CD4-positive, alpha-beta T cell treated with Interleukin-21 for 1 hour (primary cell): ENCODE measurements at regions not wholly inside any gene's neighbourhood (a gene's known extent, or its start where the extent isn't known, plus 50 kb on each side); places are given as distances from the start of the nearest gene placed in this dataset.
"Not testable (repeated sequence)": the region's sequence is repeated elsewhere in the genome, so short reads cannot be mapped to it uniquely, and the experiment has no call there.

Experiments
- DNase-seq: peaks from one replicate; pipeline ENCODE4 v3.0.0-alpha.2; 2020

GRCh38 chr14:70269582-70269981 is 80.8 kb upstream of the SLC8A3 start:
- no peak for DNase-seq

- DNase-seq, result no peak
Observed at GRCh38 chr14:70268760-70269159, 80.0 kb upstream of the SLC8A3 start.

GRCh38 chr14:70266157-70266556 is 77.4 kb upstream of the SLC8A3 start:
- DNase-seq, result no peak

GRCh38 chr14:70265422-70265821 is 76.7 kb upstream of the SLC8A3 start:
- DNase-seq, result no peak

GRCh38 chr14:70259420-70259819 is 70.7 kb upstream of the SLC8A3 start:
- DNase-seq, result no peak

- peak; percentile 2 for DNase-seq
Observed at GRCh38 chr14:70257526-70257925, 68.8 kb upstream of the SLC8A3 start.

GRCh38 chr14:70256601-70257000 is 67.8 kb upstream of the SLC8A3 start:
- DNase-seq, result no peak

GRCh38 chr14:70255071-70256057 is 66.6 kb upstream of the SLC8A3 start:
- peak; percentile 53 for DNase-seq

- DNase-seq, result no peak
Observed at GRCh38 chr14:70254476-70254961, 65.8 kb upstream of the SLC8A3 start.

GRCh38 chr14:70253547-70253946 is 64.8 kb upstream of the SLC8A3 start:
- not testable (repeated sequence) for DNase-seq

- no peak for DNase-seq
Observed at GRCh38 chr14:70245026-70245425, 56.3 kb upstream of the SLC8A3 start.

GRCh38 chr14:70239802-70240201 is 51.1 kb upstream of the SLC8A3 start:
- DNase-seq, result no peak

- not testable (repeated sequence) for DNase-seq
Observed at GRCh38 chr14:70238635-70239034, 49.9 kb upstream of the SLC8A3 start.
